HG02610 (cell line): ENCODE measurements at regions not wholly inside any gene's neighbourhood (a gene's known extent, or its start where the extent isn't known, plus 50 kb on each side); places are given as distances from the start of the nearest gene placed in this dataset.

ENCODE experiments used
- ATAC-seq: cut with Tn5 transposase; IDR thresholded peaks from one replicate; pipeline ENCODE4 v1.9.1; 2021; ENCODE audit warnings: mild to moderate bottlenecking, moderate library complexity; ENCODE audit not compliant: unreplicated experiment

DNA sequence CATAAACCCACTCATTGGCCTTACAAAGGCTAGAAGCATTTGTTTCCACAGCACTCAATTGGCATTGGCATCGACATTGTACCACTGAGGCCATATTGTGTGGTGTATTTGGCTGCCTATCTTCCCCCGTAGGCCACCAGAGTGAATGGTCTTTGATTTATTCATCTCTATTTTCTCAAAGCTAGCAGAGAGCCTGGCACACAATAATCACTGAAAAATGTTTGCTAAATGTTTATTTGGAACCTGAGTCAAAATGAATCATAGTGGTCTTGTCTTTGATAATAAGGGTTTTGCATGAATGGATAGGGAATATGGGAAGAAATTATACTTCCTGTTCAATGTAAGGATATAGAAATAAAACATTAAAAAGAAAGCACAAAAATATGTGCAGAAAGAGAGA is 107.3 kb upstream of the SLC8A1 start:
- no peak for ATAC-seq

- ATAC-seq, result no peak
Observed at GRCh38 chr2:40564184-40564583, 112.3 kb upstream of the SLC8A1 start.

GRCh38 chr2:40579247-40579646 is 127.4 kb upstream of the SLC8A1 start:
- ATAC-seq, result no peak

GRCh38 chr2:40584432-40584831 is 132.5 kb upstream of the SLC8A1 start:
- no peak for ATAC-seq

- ATAC-seq, result no peak
Observed at GRCh38 chr2:40591774-40592173, 139.9 kb upstream of the SLC8A1 start.

- no peak for ATAC-seq
Observed at GRCh38 chr2:40592218-40592617, 140.3 kb upstream of the SLC8A1 start.

DNA sequence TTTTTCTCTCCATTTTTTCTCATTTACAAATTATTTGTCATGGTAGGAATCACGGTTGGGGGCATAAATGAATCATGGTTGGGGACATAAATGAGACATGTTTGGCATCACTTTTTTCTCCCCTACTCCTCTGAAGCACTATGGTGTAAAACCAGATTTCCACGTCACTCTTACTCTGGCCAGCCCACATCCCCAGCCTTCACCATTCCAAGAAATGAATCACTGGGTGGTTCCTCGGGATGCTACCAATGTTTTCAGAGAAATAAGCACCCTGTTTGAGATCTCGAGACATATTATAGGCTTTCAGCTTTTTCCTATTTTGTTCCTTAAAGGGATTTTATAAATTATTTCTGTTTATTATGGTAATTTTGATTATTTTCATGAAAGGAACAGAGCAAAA is 155.0 kb upstream of the SLC8A1 start:
- no peak for ATAC-seq

DNA sequence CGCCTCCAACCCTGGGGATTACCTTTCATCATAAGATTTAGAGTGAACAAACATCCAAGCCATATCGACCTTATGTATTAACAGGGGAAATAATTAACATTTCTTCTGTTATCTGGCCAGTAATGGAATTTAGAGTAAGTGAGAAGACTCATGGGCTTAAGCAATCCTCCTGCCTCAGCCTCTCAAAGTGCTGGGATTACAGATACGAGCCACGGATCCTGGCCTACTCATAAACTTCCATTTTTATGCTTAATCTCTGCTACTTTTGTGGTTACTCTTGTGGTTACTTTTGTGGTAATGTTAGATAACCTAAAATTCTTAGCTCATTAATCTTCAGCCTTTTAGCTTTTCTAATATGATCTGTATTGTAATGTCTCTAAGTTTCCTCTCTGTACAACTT is 159.3 kb upstream of the SLC8A1 start:
- ATAC-seq, result no peak

GRCh38 chr2:40625849-40626248 is 174.0 kb upstream of the SLC8A1 start:
- ATAC-seq, result no peak

DNA sequence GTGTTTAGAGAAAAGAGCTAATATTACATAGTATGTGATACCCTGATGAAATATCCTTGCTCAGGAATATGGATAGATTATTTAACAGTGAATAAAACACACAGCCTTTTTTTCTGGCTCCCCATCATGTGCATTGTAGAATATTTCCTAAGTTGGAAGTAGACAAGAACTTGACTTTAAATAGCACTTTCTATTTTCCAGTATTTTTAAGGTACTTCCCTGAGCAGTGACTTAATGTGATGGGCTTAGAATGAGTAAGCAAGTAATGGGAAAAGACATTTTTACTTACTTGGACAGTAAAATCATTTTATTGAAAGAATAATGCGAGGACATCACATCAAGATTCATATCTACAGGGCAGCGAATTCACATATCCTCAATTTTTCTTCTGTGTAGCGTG is 176.7 kb upstream of the SLC8A1 start:
- ATAC-seq, result no peak

- ATAC-seq, result no peak
Observed at GRCh38 chr2:40629768-40630434, 178.0 kb upstream of the SLC8A1 start.

- ATAC-seq, result no peak
Observed at GRCh38 chr2:40639320-40639719, 187.4 kb upstream of the SLC8A1 start.

GRCh38 chr2:40642237-40642636 is 190.3 kb upstream of the SLC8A1 start:
- no peak for ATAC-seq

GRCh38 chr2:40642726-40643125 is 190.8 kb upstream of the SLC8A1 start:
- ATAC-seq, result no peak

DNA sequence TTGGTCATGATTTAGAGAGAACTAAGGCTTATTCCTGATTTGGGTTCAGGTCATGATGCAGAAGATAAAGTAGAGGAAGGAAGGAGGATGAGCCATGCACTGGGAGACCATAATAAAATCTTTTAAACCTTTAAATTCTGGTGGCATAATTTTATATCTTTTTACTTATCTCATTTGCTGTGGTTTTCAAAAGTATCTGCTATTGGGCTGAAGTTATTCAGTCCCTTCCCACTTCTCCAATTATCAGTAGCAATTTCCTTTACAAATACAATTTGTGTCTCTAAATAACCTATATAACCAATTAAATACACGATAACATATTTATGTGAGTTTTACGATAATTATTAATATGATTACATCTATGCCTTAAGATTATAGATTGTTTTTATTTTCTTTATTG is 194.8 kb upstream of the SLC8A1 start:
- ATAC-seq, result no peak

GRCh38 chr2:40652155-40652554 is 200.3 kb upstream of the SLC8A1 start:
- ATAC-seq, result no peak

DNA sequence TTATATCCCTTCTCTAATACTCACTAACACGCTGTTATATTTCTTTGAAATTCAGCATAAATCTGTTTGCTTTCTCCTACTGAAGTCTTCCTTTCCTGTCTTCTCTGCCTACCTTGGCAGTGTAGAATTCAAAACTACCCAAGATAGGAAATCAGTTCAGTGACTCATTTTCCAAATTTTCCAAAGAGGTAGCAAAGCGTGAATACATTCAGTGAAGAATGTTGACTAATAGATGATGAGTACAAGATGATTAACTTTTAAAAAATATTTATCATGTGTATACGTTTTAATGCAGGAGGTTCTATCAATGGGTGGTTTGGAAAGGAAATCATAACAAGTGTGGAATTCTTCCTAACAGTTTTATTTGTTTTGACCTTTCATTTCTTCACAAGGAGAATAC is 201.9 kb upstream of the SLC8A1 start:
- ATAC-seq, result no peak

- no peak for ATAC-seq
Observed at GRCh38 chr2:40654346-40654745, 202.5 kb upstream of the SLC8A1 start.

GRCh38 chr2:40658941-40659340 is 207.1 kb upstream of the SLC8A1 start:
- ATAC-seq, result no peak

DNA sequence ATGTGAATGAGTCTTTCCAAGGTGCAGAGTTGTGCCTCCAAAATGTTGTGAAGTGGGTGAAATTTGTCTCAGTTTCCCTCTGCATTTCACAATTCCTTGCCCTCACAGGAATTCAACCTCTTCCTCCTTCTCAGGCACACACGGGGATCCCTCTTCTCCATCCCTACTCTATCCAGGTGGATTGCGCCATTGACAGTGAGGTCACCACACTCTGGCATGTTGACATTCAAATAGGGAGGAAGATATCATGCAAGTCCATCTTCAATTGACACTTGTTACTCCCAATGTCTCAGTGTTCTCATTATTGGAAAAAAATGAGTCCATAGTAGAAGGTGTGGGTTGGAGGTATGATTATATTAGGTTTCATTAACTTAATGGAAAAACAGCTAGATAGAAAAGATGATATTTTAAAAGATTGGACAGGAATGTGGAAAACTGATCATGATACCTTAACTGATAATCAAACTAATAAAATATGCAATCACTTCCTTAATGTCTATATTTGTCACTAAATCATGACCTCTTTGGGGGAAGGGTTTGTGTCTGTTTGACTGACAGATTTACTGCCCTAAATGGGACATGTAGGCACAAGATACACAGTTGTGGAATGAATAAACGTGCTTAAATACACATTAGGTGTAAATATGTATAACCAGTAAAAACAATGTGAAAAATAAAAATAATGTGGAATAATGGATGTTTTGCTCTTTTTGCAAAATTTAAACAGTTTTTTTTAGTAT is 213.8 kb upstream of the SLC8A1 start:
- no peak for ATAC-seq

DNA sequence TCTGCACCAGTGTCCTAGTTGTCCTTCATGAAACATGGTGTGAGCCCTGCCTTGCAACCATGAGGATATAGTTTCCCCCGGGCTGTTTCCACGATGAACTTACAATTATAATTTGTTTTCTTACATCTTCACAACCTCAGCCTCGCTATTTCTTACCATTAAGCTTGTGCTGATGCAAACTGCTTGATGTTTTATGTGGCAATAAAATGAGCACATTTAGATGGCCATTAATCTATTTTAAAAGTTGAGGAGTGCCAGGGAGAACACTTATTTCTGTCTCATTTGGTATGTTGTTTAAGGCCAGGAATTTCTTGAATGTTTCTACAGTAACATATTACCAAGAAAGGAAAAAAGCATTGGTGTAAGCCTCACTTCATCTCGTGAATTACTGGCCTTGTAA is 214.5 kb upstream of the SLC8A1 start:
- ATAC-seq, result no peak

- ATAC-seq, result no peak
Observed at GRCh38 chr2:40668425-40668824, 216.5 kb upstream of the SLC8A1 start.
